IMR-90 (cell line): ENCODE measurements at regions not wholly inside any gene's neighbourhood (a gene's known extent, or its start where the extent isn't known, plus 50 kb on each side); places are given as distances from the start of the nearest gene placed in this dataset.
A peak's percentile ranks its signal among the peaks of the same experiment; 100 is the strongest.

Experiments
- ATAC-seq: fragments of 200-7000 bp; cut with Tn5 transposase; 2 replicates; pipeline ENCODE4 v1.9.1; 2020; ENCODE audit warnings: low read depth, mild to moderate bottlenecking, moderate library complexity
- BruUV-seq: library from RNA; stranded (reverse); fragments of 400-500 nt; replicated peaks from 2 replicates; lab custom pipeline; 2021; lab: Mats Ljungman, UMichigan
- CTCF ChIA-PET: fragments of 300-600 bp; formaldehyde crosslinking; extraction: SDS; loops from one replicate; lab custom pipeline; 2021; ENCODE audit warnings: antibody characterized with exemption; lab: Yijun Ruan, JAX
- POLR2A ChIA-PET: fragments of 300-600 bp; sonication (Branson Sonifier 250); formaldehyde crosslinking; loops from one replicate; lab custom pipeline; 2022; ENCODE audit warnings: antibody characterized with exemption; ENCODE audit not compliant: unreplicated experiment; lab: Charles Lee
- DNase-seq: peaks from one replicate; pipeline ENCODE4 v3.0.0; 2013
- H2AFZ ChIP-seq: replicated peaks from 2 replicates; pipeline ENCODE3; 2013; ENCODE audit warnings: low read length, mild to moderate bottlenecking; ENCODE audit not compliant: poor library complexity
- H2AK5ac ChIP-seq: 2 replicates; pipeline ENCODE4 v1.6.1; 2013; ENCODE audit warnings: low read depth, low read length, inconsistent platforms
- H2AK9ac ChIP-seq: replicated peaks from 2 replicates; pipeline ENCODE3; 2013; ENCODE audit warnings: mild to moderate bottlenecking, low read depth, low read length, moderate library complexity; ENCODE audit not compliant: poor library complexity
- H2BK120ac ChIP-seq: 2 replicates; pipeline ENCODE4 v1.6.1; 2013; ENCODE audit warnings: low read depth, low read length, inconsistent platforms
- H2BK15ac ChIP-seq: 3 replicates; pipeline ENCODE4 v1.6.1; 2013; ENCODE audit warnings: low read depth, low read length, inconsistent platforms
- H2BK20ac ChIP-seq: 2 replicates; pipeline ENCODE4 v1.6.1; 2013; ENCODE audit warnings: low read depth, mild to moderate bottlenecking, inconsistent platforms, low read length, moderate library complexity
- H2BK5ac ChIP-seq: 2 replicates; pipeline ENCODE4 v1.6.1; 2013; ENCODE audit warnings: mild to moderate bottlenecking, low read depth, low read length, inconsistent platforms; ENCODE audit not compliant: poor library complexity, severe bottlenecking
- H3K14ac ChIP-seq: replicated peaks from 2 replicates; pipeline ENCODE4 v1.6.1; 2013; ENCODE audit warnings: low read depth, low read length, inconsistent platforms
- H3K18ac ChIP-seq: 2 replicates; pipeline ENCODE4 v1.6.1; 2013; ENCODE audit warnings: low read depth, low read length, control low read depth
- H3K23ac ChIP-seq: 2 replicates; pipeline ENCODE4 v1.6.1; 2013; ENCODE audit warnings: low read depth, low read length, inconsistent platforms
- H3K27ac ChIP-seq: 2 replicates; pipeline ENCODE4 v1.5.1; 2013; ENCODE audit warnings: mild to moderate bottlenecking, control low read depth, low read length; ENCODE audit not compliant: insufficient read depth
- H3K27me3 ChIP-seq: 2 replicates; pipeline ENCODE4 v1.6.1; 2013; ENCODE audit warnings: low read length; ENCODE audit not compliant: control insufficient read depth, insufficient read depth
- H3K36me3 ChIP-seq: 2 replicates; pipeline ENCODE4 v1.6.1; 2013; ENCODE audit warnings: low read length, mixed read lengths; ENCODE audit not compliant: control insufficient read depth, insufficient read depth
- H3K4ac ChIP-seq: 2 replicates; pipeline ENCODE4 v1.6.1; 2013; ENCODE audit warnings: low read depth, low read length, inconsistent platforms
- H3K4me1 ChIP-seq: 2 replicates; pipeline ENCODE4 v1.6.1; 2013; ENCODE audit warnings: low read length, mixed read lengths; ENCODE audit not compliant: control insufficient read depth, insufficient read depth
- H3K4me2 ChIP-seq: 2 replicates; pipeline ENCODE4 v1.6.1; 2013; ENCODE audit warnings: low read depth, mild to moderate bottlenecking, control low read depth, low read length, moderate library complexity
- H3K4me3 ChIP-seq: 2 replicates; pipeline ENCODE4 v1.5.1; 2013; ENCODE audit warnings: low read depth, mild to moderate bottlenecking, control low read depth, low read length, moderate library complexity; ENCODE audit not compliant: insufficient read depth
- H3K56ac ChIP-seq: 2 replicates; pipeline ENCODE4 v1.6.1; 2013; ENCODE audit warnings: low read length, inconsistent platforms; ENCODE audit not compliant: insufficient read depth; ENCODE audit errors: extremely low read depth
- H3K79me1 ChIP-seq, 2 experiments: 2 replicates each; pipeline ENCODE4 v1.6.1; 2013; ENCODE audit warnings: low read length in 2 of 2, inconsistent platforms in 1 of 2, low read depth in 1 of 2
- H3K9ac ChIP-seq: 2 replicates; pipeline ENCODE4 v1.6.1; 2013; ENCODE audit warnings: low read depth, low read length, control low read depth
- H3K9me1 ChIP-seq: 2 replicates; pipeline ENCODE4 v1.6.1; 2013; ENCODE audit warnings: low read length, inconsistent platforms; ENCODE audit not compliant: insufficient read depth
- H3K9me3 ChIP-seq: 2 replicates; pipeline ENCODE4 v1.6.1; 2013; ENCODE audit warnings: low read length; ENCODE audit not compliant: control insufficient read depth, insufficient read depth
- H4K20me1 ChIP-seq: 2 replicates; pipeline ENCODE4 v1.6.1; 2013; ENCODE audit warnings: low read length, inconsistent platforms; ENCODE audit not compliant: insufficient read depth
- H4K5ac ChIP-seq: 2 replicates; pipeline ENCODE4 v1.6.1; 2013; ENCODE audit warnings: mild to moderate bottlenecking, low read depth, low read length, control low read depth
- H4K8ac ChIP-seq, 2 experiments: 2 replicates each; pipeline ENCODE4 v1.6.1; 2013; ENCODE audit warnings: low read depth in 2 of 2, low read length in 2 of 2, control low read depth in 1 of 2, inconsistent platforms in 1 of 2
- H4K91ac ChIP-seq: 2 replicates; pipeline ENCODE4 v1.6.1; 2013; ENCODE audit warnings: low read depth, low read length, inconsistent platforms; ENCODE audit not compliant: insufficient read depth
- BHLHE40 ChIP-seq: fragments of 150-350 bp; IDR thresholded peaks from 2 replicates; pipeline ENCODE4 v1.6.1; 2016; ENCODE audit warnings: mild to moderate bottlenecking, low read depth, low read length
- CEBPB ChIP-seq: IDR thresholded peaks from 2 replicates; pipeline ENCODE4 v1.6.1; 2012; ENCODE audit warnings: low read depth, low read length, improper control_type of control experiment
- CTCF ChIP-seq: conservative IDR thresholded peaks from 2 replicates; pipeline ENCODE4 v1.5.1; 2012; ENCODE audit warnings: mild to moderate bottlenecking, low read depth, low read length, improper control_type of control experiment
- FOS ChIP-seq: fragments of 150-350 bp; IDR thresholded peaks from 2 replicates; pipeline ENCODE4 v1.6.1; 2016; ENCODE audit warnings: low read depth, low read length
- MAFK ChIP-seq: IDR thresholded peaks from 2 replicates; pipeline ENCODE4 v1.6.1; 2012; ENCODE audit warnings: low read depth, low read length, improper control_type of control experiment
- MAZ ChIP-seq: IDR thresholded peaks from 2 replicates; pipeline ENCODE4 v1.6.1; 2012; ENCODE audit warnings: low read depth, mild to moderate bottlenecking, low read length, improper control_type of control experiment, moderate library complexity, borderline replicate concordance
- NFE2L2 ChIP-seq: fragments of 150-350 bp; IDR thresholded peaks from 2 replicates; pipeline ENCODE4 v1.6.1; 2016; ENCODE audit warnings: low read depth, mild to moderate bottlenecking, low read length
- POLR2A ChIP-seq: IDR thresholded peaks from 2 replicates; pipeline ENCODE4 v1.6.1; 2012; ENCODE audit warnings: mild to moderate bottlenecking, low read depth, low read length
- RAD21 ChIP-seq: IDR thresholded peaks from 2 replicates; pipeline ENCODE4 v1.6.1; 2012; ENCODE audit warnings: low read length, improper control_type of control experiment
- RCOR1 ChIP-seq: IDR thresholded peaks from 2 replicates; pipeline ENCODE4 v1.6.1; 2012; ENCODE audit warnings: mild to moderate bottlenecking, low read length, improper control_type of control experiment; ENCODE audit not compliant: insufficient replicate concordance
- RFX5 ChIP-seq: IDR thresholded peaks from 2 replicates; pipeline ENCODE4 v1.8.0; 2012; ENCODE audit warnings: low read depth, mild to moderate bottlenecking, low read length, moderate library complexity
- SMC3 ChIP-seq: fragments of 150-350 bp; IDR thresholded peaks from 2 replicates; pipeline ENCODE4 v1.6.1; 2016; ENCODE audit warnings: low read depth, mild to moderate bottlenecking, antibody characterized with exemption, low read length, moderate library complexity
- WGBS, 2 experiments: methylation state at CpG; one replicate each; pipeline versions ENCODE4 v1.1.5 to v1.1.7; 2013; ENCODE audit warnings: missing lambda C conversion rate in 2 of 2; ENCODE audit not compliant: insufficient read length in 1 of 2; ENCODE audit errors: extremely low coverage in 2 of 2; 5-methylcytosine and 5-hydroxymethylcytosine counted together
- dilution Hi-C: fragments of 300-500 bp; cut with HindIII; formaldehyde crosslinking; loops from one replicate; pipeline ENCODE4 v1.14.3; 2018; ENCODE audit warnings: low sequenced_read_pairs; ENCODE audit not compliant: unreplicated experiment
- in situ Hi-C: fragments of 300-500 bp; cut with MboI; formaldehyde crosslinking; loops from 3 replicates; pipeline ENCODE4 v1.14.3; 2019; ENCODE audit warnings: low sequenced_read_pairs, inconsistent platforms, mixed read lengths
- intact Hi-C: fragments of 100-400 bp; cut with micrococcal nuclease; formaldehyde crosslinking; loops from 2 replicates; pipeline ENCODE4 v1.10.0; 2022
- TF ChIP-seq, protein P1 (sequence below): fragments of 150-350 bp; IDR thresholded peaks from 2 replicates; pipeline ENCODE4 v1.6.1; 2017; ENCODE audit warnings: mild to moderate bottlenecking, antibody characterized with exemption, low read length, low read depth

- intact Hi-C loops (loop anchor here (2.0 kb wide), 1 partner anchor 33 kb away; no protein-coding TSS in a partner anchor), in situ Hi-C loops (loop anchor here (10.0 to 25.0 kb wide), 3 partner anchors 63 to 396 kb away; partner anchors contain the start of genes CDKN2A and CDKN2B-AS1), dilution Hi-C loops (no loop called here)
- no peaks in the 10 kb centered on the region for H4K20me1 ChIP-seq
- H4K8ac ChIP-seq, result peak overlapping the region; percentile 60 to 88
- H2BK15ac ChIP-seq, result peak overlapping the region; percentile 68; the same call in 2 of the 3 replicates
- no peaks in the 10 kb centered on the region for H3K9me1 ChIP-seq
- ATAC-seq, result peak; percentile 97
- peaks cover 2% of the 10 kb centered on the region; the same call in 1 of the 2 replicates for H3K4me1 ChIP-seq
- no peak overlapping the region for H3K4me3 ChIP-seq
- H4K91ac ChIP-seq, result peak overlapping the region; percentile 82
- H3K9ac ChIP-seq, result peak overlapping the region; percentile 33; the same call in 1 of the 2 replicates
- H3K18ac ChIP-seq, result peak overlapping the region; percentile 85
- H3K27ac ChIP-seq, result peak overlapping the region; percentile 77
- no peaks in the 10 kb centered on the region for H3K27me3 ChIP-seq
- peak overlapping the region; percentile 77 for H2AK5ac ChIP-seq
- BruUV-seq, result TSS peak; percentile 69
- TF ChIP-seq CEBPB, result peak; percentile 99
- TF ChIP-seq, protein P1, sequence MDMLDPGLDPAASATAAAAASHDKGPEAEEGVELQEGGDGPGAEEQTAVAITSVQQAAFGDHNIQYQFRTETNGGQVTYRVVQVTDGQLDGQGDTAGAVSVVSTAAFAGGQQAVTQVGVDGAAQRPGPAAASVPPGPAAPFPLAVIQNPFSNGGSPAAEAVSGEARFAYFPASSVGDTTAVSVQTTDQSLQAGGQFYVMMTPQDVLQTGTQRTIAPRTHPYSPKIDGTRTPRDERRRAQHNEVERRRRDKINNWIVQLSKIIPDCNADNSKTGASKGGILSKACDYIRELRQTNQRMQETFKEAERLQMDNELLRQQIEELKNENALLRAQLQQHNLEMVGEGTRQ, result no peak
- TF ChIP-seq MAFK, result peak; percentile 80
- peak; percentile 72 for TF ChIP-seq BHLHE40
- peak; percentile 70 for TF ChIP-seq RCOR1
- TF ChIP-seq FOS, result peak; percentile 98
- TF ChIP-seq POLR2A, result peak; percentile 77; the same call in 1 of the 2 replicates
- TF ChIP-seq RFX5, result peak; percentile 64
- peak; percentile 30; the same call in 1 of the 2 replicates for TF ChIP-seq SMC3
- TF ChIP-seq NFE2L2, result peak; percentile 98
- peak; percentile 19; the same call in 1 of the 2 replicates for TF ChIP-seq MAZ
- no peak for TF ChIP-seq CTCF
- TF ChIP-seq RAD21, result no peak; the same call in 1 of the 2 replicates
- H3K14ac ChIP-seq, result peak overlapping the region; percentile 80
- 29% methylated on average over 3 of the region's 5 CpGs; no CpG with 5 or more reads in 1 of the 2 experiments for WGBS, 2 experiments
- H3K9me3 ChIP-seq, result no peaks in the 10 kb centered on the region
- peak overlapping the region; percentile 92 for H2BK120ac ChIP-seq
- peak overlapping the region; percentile 95 for H2BK5ac ChIP-seq
- peak overlapping the region; percentile 93 for H3K56ac ChIP-seq
- H3K4me2 ChIP-seq, result peak overlapping the region; percentile 24; the same call in 1 of the 2 replicates
- H2AFZ ChIP-seq, result no peak overlapping the region
- H3K4ac ChIP-seq, result peak overlapping the region; percentile 85
- no peak overlapping the region for H2AK9ac ChIP-seq
- ChIA-PET CTCF (interaction anchor here (1.3 kb wide), 1 partner anchor 58 kb away, joined by 4 read pairs; no protein-coding TSS in a partner anchor), POLR2A (interaction anchor here (0.5 kb wide), 1 partner anchor 777 kb away, joined by 4 read pairs; no protein-coding TSS in a partner anchor)
- peak; percentile 99 for DNase-seq
- peak overlapping the region; percentile 89 for H2BK20ac ChIP-seq
- no peaks in the 10 kb centered on the region for H3K36me3 ChIP-seq
- H4K5ac ChIP-seq, result peak overlapping the region; percentile 79
- peak overlapping the region; percentile 66; the same call in 1 of the 2 replicates for H3K23ac ChIP-seq
- peaks cover 7 to 11% of the 10 kb centered on the region in 2 experiments; a peak in 2 of 4 replicates for H3K79me1 ChIP-seq
Measured at GRCh38 chr9:21591221-21592062, 109.3 kb upstream of the IFNE start.
